ENCODE measurements at regions not wholly inside any gene's neighbourhood (a gene's known extent, or its start where the extent isn't known, plus 50 kb on each side); places are given as distances from the start of the nearest gene placed in this dataset.

GRCh38 chr4:92234393-92235176, 69.2 kb upstream of the GRID2 start:
- no peaks in the 10 kb centered on the region for H3K27me3 ChIP-seq (ENCODE audit: insufficient read depth, low read length)
- no peak overlapping the region for H3K18ac ChIP-seq (ENCODE audit: low read length)
- H4K8ac ChIP-seq (ENCODE audit: low read depth, low read length): no peak overlapping the region
- no peaks in the 10 kb centered on the region for H3K36me3 ChIP-seq (ENCODE audit: control insufficient read depth in 1 of 2, insufficient read depth in 2 of 2, low read length in 2 of 2)
- DNase-seq: peak; percentile 41 to 60
- H4K91ac ChIP-seq (ENCODE audit: low read depth, low read length): no peak overlapping the region
- no peak overlapping the region for H2AK5ac ChIP-seq (ENCODE audit: low read length)
- no peak overlapping the region for H2AFZ ChIP-seq (ENCODE audit: insufficient read depth, low read length, poor library complexity)
- H3K23ac ChIP-seq (ENCODE audit: low read length): no peak overlapping the region
- no peaks in the 10 kb centered on the region for H3K79me2 ChIP-seq (ENCODE audit: control insufficient read depth, insufficient read depth, low read length, poor library complexity)
- no peak overlapping the region for H3K4ac ChIP-seq (ENCODE audit: low read depth, low read length)
- no CpG with 5 or more reads among the region's 4 CpGs for WGBS (ENCODE audit: extremely low coverage, insufficient coverage, insufficient read length)
- no peaks in the 10 kb centered on the region for H3K79me1 ChIP-seq (ENCODE audit: low read length)
- no peak overlapping the region for H2BK5ac ChIP-seq (ENCODE audit: low read depth, low read length, poor library complexity)
- H3K9ac ChIP-seq (ENCODE audit: low read length): no peak overlapping the region
- H2BK120ac ChIP-seq (ENCODE audit: insufficient read depth, low read length, poor library complexity): no peak overlapping the region
- H3K4me1 ChIP-seq (ENCODE audit: control insufficient read depth in 1 of 2, insufficient read depth in 2 of 2, low read length in 2 of 2): no peaks in the 10 kb centered on the region
- no peaks in the 10 kb centered on the region for H3K9me3 ChIP-seq (ENCODE audit: insufficient read depth, low read depth, low read length)
- H2BK12ac ChIP-seq (ENCODE audit: low read length): no peak overlapping the region
- H3K27ac ChIP-seq (ENCODE audit: low read depth, low read length): no peak overlapping the region
- no peak overlapping the region for H3K4me2 ChIP-seq (ENCODE audit: low read length)
- H3K4me3 ChIP-seq (ENCODE audit: low read depth, low read length): no peak overlapping the region
- no peak overlapping the region for H3K14ac ChIP-seq (ENCODE audit: low read length)
- H4K12ac ChIP-seq (ENCODE audit: low read depth, low read length): no peak overlapping the region

GRCh38 chr4:92235731-92236130, 68.0 kb upstream of the GRID2 start:
- Histone ChIP-seq H3K18ac (ENCODE audit: low read length) (no peak overlapping the region), H3K4me2 (ENCODE audit: low read length) (no peak overlapping the region), H3K9me3 (ENCODE audit: insufficient read depth, low read depth, low read length) (no peaks in the 10 kb centered on the region), H2BK5ac (ENCODE audit: low read depth, low read length, poor library complexity) (no peak overlapping the region), H3K23ac (ENCODE audit: low read length) (no peak overlapping the region), H3K9ac (ENCODE audit: low read length) (no peak overlapping the region), H4K8ac (ENCODE audit: low read depth, low read length) (no peak overlapping the region), H3K4me1 (ENCODE audit: control insufficient read depth in 1 of 2, insufficient read depth in 2 of 2, low read length in 2 of 2) (no peaks in the 10 kb centered on the region), H2AFZ (ENCODE audit: insufficient read depth, low read length, poor library complexity) (no peak overlapping the region), H4K12ac (ENCODE audit: low read depth, low read length) (no peak overlapping the region), H3K27ac (ENCODE audit: low read depth, low read length) (no peak overlapping the region), H2BK12ac (ENCODE audit: low read length) (no peak overlapping the region), H4K91ac (ENCODE audit: low read depth, low read length) (no peak overlapping the region), H3K4me3 (ENCODE audit: low read depth, low read length) (no peak overlapping the region), H3K4ac (ENCODE audit: low read depth, low read length) (no peak overlapping the region), H3K79me1 (ENCODE audit: low read length) (no peaks in the 10 kb centered on the region), H2AK5ac (ENCODE audit: low read length) (no peak overlapping the region), H3K14ac (ENCODE audit: low read length) (no peak overlapping the region), H2BK120ac (ENCODE audit: insufficient read depth, low read length, poor library complexity) (no peak overlapping the region), H3K36me3 (ENCODE audit: control insufficient read depth in 1 of 2, insufficient read depth in 2 of 2, low read length in 2 of 2) (no peaks in the 10 kb centered on the region), H3K27me3 (ENCODE audit: insufficient read depth, low read length) (no peaks in the 10 kb centered on the region), H3K79me2 (ENCODE audit: control insufficient read depth, insufficient read depth, low read length, poor library complexity) (no peaks in the 10 kb centered on the region)
- WGBS (ENCODE audit: extremely low coverage, insufficient coverage, insufficient read length): no CpG with 5 or more reads among the region's 2 CpGs
- DNase-seq: no peak

- no peak overlapping the region for H2BK12ac ChIP-seq (ENCODE audit: low read length)
- H2BK5ac ChIP-seq (ENCODE audit: low read depth, low read length, poor library complexity): no peak overlapping the region
- no peaks in the 10 kb centered on the region for H3K9me3 ChIP-seq (ENCODE audit: insufficient read depth, low read depth, low read length)
- H3K23ac ChIP-seq (ENCODE audit: low read length): no peak overlapping the region
- H2BK120ac ChIP-seq (ENCODE audit: insufficient read depth, low read length, poor library complexity): no peak overlapping the region
- no peaks in the 10 kb centered on the region for H3K79me1 ChIP-seq (ENCODE audit: low read length)
- DNase-seq: no peak
- H3K4me2 ChIP-seq (ENCODE audit: low read length): no peak overlapping the region
- no peak overlapping the region for H4K8ac ChIP-seq (ENCODE audit: low read depth, low read length)
- no peak overlapping the region for H3K9ac ChIP-seq (ENCODE audit: low read length)
- H3K4me3 ChIP-seq (ENCODE audit: low read depth, low read length): no peak overlapping the region
- H3K14ac ChIP-seq (ENCODE audit: low read length): no peak overlapping the region
- H3K36me3 ChIP-seq (ENCODE audit: control insufficient read depth in 1 of 2, insufficient read depth in 2 of 2, low read length in 2 of 2): no peaks in the 10 kb centered on the region
- no peaks in the 10 kb centered on the region for H3K4me1 ChIP-seq (ENCODE audit: control insufficient read depth in 1 of 2, insufficient read depth in 2 of 2, low read length in 2 of 2)
- no peaks in the 10 kb centered on the region for H3K27me3 ChIP-seq (ENCODE audit: insufficient read depth, low read length)
- no peak overlapping the region for H2AFZ ChIP-seq (ENCODE audit: insufficient read depth, low read length, poor library complexity)
- H3K79me2 ChIP-seq (ENCODE audit: control insufficient read depth, insufficient read depth, low read length, poor library complexity): no peaks in the 10 kb centered on the region
- no CpG with 5 or more reads among the region's 1 CpG for WGBS (ENCODE audit: extremely low coverage, insufficient coverage, insufficient read length)
- H4K91ac ChIP-seq (ENCODE audit: low read depth, low read length): no peak overlapping the region
- no peak overlapping the region for H3K4ac ChIP-seq (ENCODE audit: low read depth, low read length)
- H4K12ac ChIP-seq (ENCODE audit: low read depth, low read length): no peak overlapping the region
- H3K18ac ChIP-seq (ENCODE audit: low read length): no peak overlapping the region
- no peak overlapping the region for H3K27ac ChIP-seq (ENCODE audit: low read depth, low read length)
- H2AK5ac ChIP-seq (ENCODE audit: low read length): no peak overlapping the region
Observed at GRCh38 chr4:92236877-92237276, 66.9 kb upstream of the GRID2 start.

- Histone ChIP-seq H2AFZ (ENCODE audit: insufficient read depth, low read length, poor library complexity) (no peak overlapping the region), H2AK5ac (ENCODE audit: low read length) (no peak overlapping the region), H3K36me3 (ENCODE audit: control insufficient read depth in 1 of 2, insufficient read depth in 2 of 2, low read length in 2 of 2) (no peaks in the 10 kb centered on the region), H3K4me2 (ENCODE audit: low read length) (no peak overlapping the region), H3K79me2 (ENCODE audit: control insufficient read depth, insufficient read depth, low read length, poor library complexity) (no peaks in the 10 kb centered on the region), H2BK5ac (ENCODE audit: low read depth, low read length, poor library complexity) (no peak overlapping the region), H3K27me3 (ENCODE audit: insufficient read depth, low read length) (no peaks in the 10 kb centered on the region), H4K8ac (ENCODE audit: low read depth, low read length) (no peak overlapping the region), H2BK12ac (ENCODE audit: low read length) (no peak overlapping the region), H3K79me1 (ENCODE audit: low read length) (no peaks in the 10 kb centered on the region), H3K4me3 (ENCODE audit: low read depth, low read length) (no peak overlapping the region), H3K18ac (ENCODE audit: low read length) (no peak overlapping the region), H3K9me3 (ENCODE audit: insufficient read depth, low read depth, low read length) (no peaks in the 10 kb centered on the region), H3K27ac (ENCODE audit: low read depth, low read length) (no peak overlapping the region), H4K12ac (ENCODE audit: low read depth, low read length) (no peak overlapping the region), H2BK120ac (ENCODE audit: insufficient read depth, low read length, poor library complexity) (no peak overlapping the region), H3K9ac (ENCODE audit: low read length) (no peak overlapping the region), H3K4me1 (ENCODE audit: control insufficient read depth in 1 of 2, insufficient read depth in 2 of 2, low read length in 2 of 2) (no peaks in the 10 kb centered on the region), H4K91ac (ENCODE audit: low read depth, low read length) (no peak overlapping the region), H3K4ac (ENCODE audit: low read depth, low read length) (no peak overlapping the region), H3K23ac (ENCODE audit: low read length) (no peak overlapping the region), H3K14ac (ENCODE audit: low read length) (no peak overlapping the region)
- no peak for DNase-seq
Observed at GRCh38 chr4:92237559-92237958, 66.2 kb upstream of the GRID2 start.
